ENCODE measurements at regions not wholly inside any gene's neighbourhood (a gene's known extent, or its start where the extent isn't known, plus 50 kb on each side); places are given as distances from the start of the nearest gene placed in this dataset.

- DNase-seq (ENCODE audit: low spot score): no peak
Measured at GRCh38 chr5:35319333-35320002, 89.2 kb upstream of the PRLR start.

DNA sequence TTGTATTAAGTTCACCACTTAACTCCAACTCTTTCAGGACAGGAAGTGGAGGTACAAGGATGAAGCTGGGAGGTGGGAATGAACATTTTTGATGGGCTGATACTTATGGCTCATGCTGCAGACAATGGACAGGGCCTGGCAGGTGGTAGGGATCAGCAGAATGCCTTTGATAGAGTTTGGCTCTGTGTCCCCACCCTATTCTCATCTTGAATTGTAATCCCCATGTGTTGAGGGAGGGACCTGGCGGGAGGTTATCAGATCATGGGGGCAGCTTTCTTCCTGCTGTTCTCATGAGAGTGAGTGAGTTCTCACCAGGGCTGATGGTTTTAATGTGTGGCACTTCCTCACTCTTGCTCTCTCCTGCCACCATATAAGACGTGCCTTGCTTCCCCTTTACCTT is 87.3 kb upstream of the PRLR start:
- no peak for DNase-seq (ENCODE audit: low spot score)

DNA sequence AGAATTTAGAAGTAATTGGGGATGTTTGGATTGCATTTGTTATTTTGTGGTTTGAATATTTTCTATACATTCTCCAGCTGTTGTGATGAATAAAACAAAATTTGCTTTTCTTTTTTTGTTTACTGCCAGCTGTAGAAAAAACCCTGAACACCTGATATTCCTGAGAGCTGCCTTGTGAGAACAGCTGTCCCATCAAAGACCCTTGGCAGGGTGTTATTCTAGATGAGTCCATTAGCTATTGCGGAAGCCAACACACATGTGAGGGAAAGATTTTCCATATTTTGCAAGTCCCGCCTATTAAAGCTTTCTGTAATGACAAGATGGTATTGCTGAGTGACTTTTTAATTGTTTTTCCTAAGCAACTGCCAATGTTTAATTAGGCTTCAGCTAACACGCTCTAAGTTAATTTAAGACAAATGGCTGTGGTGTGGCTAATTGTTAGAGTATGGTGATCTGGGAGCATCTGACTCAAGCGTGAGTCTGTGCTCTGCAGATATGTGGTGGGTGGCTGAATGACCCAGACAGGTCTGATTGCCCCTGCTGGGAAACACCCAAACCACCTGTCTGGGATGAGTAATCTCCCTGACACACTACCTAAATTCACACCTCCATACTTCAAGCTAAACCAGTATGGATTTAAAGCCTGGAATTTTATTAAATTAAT is 86.5 kb upstream of the PRLR start:
- DNase-seq (ENCODE audit: low spot score): no peak

GRCh38 chr5:35313291-35313690 is 83.0 kb upstream of the PRLR start:
- no peak for DNase-seq (ENCODE audit: low spot score)

DNA sequence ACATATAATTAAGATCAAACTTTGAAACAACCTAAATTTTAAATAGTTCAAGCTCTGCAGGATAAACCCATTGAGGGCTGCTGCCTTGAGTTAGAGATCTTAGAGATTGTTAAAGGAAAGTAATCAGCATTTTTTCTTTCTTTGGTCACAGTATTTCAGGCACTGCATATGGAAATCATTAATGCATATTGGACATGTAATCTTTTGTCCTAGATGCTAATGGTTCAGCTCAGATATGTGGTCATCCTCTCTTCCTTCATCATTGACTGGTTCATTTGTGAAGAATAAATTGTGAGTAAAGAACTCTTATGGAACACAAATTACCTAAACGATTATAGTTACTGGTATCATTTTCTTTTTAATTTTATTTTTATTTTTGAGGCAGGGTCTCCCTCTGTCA is 82.0 kb upstream of the PRLR start:
- DNase-seq (ENCODE audit: low spot score): no peak

GRCh38 chr5:35309365-35310130 is 79.3 kb upstream of the PRLR start:
- DNase-seq (ENCODE audit: low spot score): no peak

- no peak for DNase-seq (ENCODE audit: low spot score)
Measured at GRCh38 chr5:35308421-35308820, 78.1 kb upstream of the PRLR start.

GRCh38 chr5:35306716-35307365 is 76.6 kb upstream of the PRLR start:
- DNase-seq (ENCODE audit: low spot score): no peak

DNA sequence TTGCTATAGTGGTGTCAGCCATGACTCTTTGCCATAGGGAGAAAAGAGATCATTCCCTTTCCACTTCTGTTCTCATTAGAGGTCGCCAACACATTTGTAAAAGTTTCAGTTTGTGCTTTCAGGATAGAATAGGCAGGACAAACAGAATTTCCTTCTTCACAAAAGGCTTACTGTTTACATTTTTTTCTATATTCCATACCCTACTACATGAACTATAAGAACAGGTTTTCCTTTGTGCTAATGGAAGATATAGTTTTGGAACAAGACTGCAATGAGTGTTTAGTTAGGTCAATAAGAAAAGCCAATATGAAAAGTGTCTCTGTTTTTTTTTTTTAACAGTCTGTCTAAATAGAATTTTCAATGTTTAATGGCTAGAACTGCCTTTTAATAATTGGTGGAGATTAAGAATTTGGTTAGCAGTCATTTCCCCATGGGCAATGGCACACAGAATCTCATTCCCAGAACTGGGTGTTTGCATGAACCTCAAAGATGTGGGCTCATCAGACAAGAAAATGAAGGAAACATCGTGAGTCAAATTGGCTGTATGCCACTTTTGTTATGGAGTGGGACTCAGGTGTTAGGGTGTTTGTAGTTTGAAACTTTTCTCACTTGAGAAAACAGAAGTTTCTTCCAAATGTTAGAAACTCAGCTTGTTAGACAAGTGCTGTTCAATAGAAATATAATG is 75.2 kb upstream of the PRLR start:
- DNase-seq (ENCODE audit: low spot score): no peak

DNA sequence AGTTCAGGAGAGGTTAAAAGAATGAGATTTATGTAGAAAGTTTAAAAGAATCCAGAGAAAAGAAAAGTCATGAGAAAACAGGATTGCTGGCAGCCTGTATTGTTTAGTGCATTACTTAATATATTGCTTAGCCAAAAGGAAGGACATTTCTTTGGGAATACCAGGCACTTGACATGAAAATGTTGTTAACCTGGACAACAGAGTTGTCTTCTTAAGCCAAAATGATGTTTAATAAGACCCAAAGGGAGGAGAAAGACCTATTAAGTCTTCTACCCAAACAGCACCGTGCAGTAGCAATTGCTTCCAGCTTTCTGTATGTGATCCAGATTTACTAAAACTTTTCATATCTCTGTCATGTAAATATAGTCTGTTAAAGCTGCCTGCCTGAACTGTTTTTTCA is 74.0 kb upstream of the PRLR start:
- no peak for DNase-seq (ENCODE audit: low spot score)

- no peak for DNase-seq (ENCODE audit: low spot score)
Measured at GRCh38 chr5:35303152-35303551, 72.9 kb upstream of the PRLR start.

DNA sequence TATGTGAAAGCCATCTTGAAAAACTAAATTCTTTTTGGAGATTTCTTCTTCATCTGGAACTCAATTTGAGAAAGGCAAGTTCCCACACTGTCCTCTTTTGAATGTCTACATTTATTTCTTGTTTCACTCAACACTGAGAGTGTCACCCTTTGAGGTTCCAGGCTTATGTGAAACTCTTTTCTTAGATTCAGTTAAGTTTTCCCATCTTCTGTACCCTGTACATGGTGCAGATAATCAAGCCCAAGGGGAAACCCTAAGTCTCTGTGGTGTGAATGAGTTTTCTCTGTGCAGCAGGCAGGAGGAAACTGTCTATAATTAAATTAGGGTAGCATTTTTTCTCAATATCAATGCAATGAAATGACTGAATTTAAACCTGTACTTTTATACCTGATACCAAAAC is 72.3 kb upstream of the PRLR start:
- no peak for DNase-seq (ENCODE audit: low spot score)

GRCh38 chr5:35297755-35298154 is 67.5 kb upstream of the PRLR start:
- no peak for DNase-seq (ENCODE audit: low spot score)

DNA sequence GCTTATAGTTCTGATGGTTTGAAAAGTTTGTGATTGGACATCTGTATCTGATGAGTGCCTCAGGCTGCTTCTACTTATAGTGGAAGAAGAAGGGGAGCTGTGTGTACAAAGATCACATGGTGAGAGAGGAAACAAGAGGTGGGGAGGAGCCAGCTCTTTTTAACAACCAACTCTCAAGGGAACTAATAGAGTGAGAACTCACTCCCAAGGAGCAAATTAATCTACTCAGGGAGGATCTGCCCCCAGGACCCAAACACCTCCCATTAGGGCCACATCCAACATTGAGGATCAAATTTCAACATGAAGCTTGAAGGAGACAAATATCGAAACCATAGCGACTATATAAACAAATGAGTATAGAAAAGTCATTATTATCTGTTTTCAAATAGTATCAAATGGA is 64.7 kb upstream of the PRLR start:
- DNase-seq (ENCODE audit: low spot score): no peak

DNA sequence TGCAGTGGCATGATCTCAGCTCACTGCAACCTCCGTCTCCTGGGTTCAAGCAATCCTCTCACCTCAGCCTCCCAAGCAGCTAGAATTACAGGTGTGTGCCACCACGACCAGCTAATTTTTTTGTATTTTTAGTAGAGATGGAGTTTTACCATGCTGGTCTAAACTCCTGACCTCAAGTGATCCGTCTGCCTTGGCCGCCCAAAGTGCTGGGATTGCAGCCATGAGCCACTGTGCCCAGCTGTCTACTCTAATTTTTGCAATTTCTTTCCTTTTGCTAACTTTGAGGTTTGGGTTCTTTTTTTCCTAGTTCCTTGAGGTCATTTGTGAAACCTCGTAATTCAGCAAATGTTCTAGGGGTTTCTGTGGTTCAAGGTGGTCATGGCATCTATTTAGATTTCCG is 63.7 kb upstream of the PRLR start:
- DNase-seq (ENCODE audit: low spot score): no peak

DNA sequence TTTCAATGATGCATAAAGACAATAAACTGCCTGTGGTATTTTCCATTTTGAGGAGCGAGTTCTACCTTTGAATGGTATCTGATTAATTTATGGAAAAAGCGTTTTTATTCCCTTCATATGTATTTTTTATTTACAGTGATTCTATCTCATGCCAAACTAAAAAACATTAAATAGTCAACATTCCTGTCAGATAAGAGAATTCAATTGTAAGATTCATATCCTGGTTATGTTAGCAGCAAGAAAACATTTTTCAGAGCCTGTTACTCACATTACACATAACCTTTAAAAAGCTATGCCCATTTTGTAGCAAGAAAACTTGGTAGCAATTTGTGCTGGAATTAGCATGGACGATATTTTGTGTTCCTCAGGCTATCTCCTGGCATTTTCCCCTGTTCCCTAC is 55.1 kb upstream of the PRLR start:
- DNase-seq (ENCODE audit: low spot score): no peak

GRCh38 chr5:35285011-35285410 is 54.7 kb upstream of the PRLR start:
- no peak for DNase-seq (ENCODE audit: low spot score)

DNA sequence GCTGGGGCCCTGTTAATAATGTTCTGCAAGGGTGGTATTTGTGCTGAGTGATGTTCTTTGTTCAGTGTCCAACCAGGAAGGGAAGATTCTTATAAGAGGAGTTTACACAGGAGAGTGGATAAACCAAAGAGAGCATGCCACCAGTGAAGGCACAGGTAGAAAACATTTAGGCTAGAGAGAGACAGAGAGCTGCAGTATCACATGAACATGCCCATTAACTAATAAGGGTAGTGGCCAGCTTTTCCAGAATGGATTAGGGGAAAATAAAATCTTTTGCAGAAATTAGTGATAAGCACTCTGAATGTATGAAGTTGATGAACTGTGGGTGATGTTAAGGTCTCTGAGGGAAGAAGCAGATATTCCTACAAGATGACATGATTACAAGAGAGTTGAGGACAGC is 54.1 kb upstream of the PRLR start:
- DNase-seq (ENCODE audit: low spot score): no peak

GRCh38 chr5:35282810-35283209 is 52.5 kb upstream of the PRLR start:
- DNase-seq (ENCODE audit: low spot score): no peak

- no peak for DNase-seq (ENCODE audit: low spot score)
Measured at GRCh38 chr5:35281613-35282012, 51.3 kb upstream of the PRLR start.
